OCI-LY7 (cell line): ENCODE measurements at regions not wholly inside any gene's neighbourhood (a gene's known extent, or its start where the extent isn't known, plus 50 kb on each side); places are given as distances from the start of the nearest gene placed in this dataset.

ENCODE experiments used
- BruUV-seq: library from RNA; stranded (reverse); fragments of 400-500 nt; replicated peaks from 2 replicates; lab custom pipeline; 2021; lab: Mats Ljungman, UMichigan
- CTCF ChIA-PET: fragments of 300-600 bp; sonication (Branson Sonifier 250); formaldehyde crosslinking; loops from one replicate; lab custom pipeline; 2022; ENCODE audit warnings: antibody characterized with exemption; ENCODE audit not compliant: unreplicated experiment; lab: Charles Lee
- POLR2A ChIA-PET: fragments of 300-600 bp; sonication (Branson Sonifier 250); formaldehyde crosslinking; loops from one replicate; lab custom pipeline; 2022; ENCODE audit warnings: antibody characterized with exemption; lab: Charles Lee
- DNase-seq: peaks from one replicate; pipeline ENCODE4 v3.0.0-alpha.2; 2015; ENCODE audit warnings: low spot score
- H2AFZ ChIP-seq: fragments of 200-600 bp; sonication (generic), shearing (Covaris generic); 2 replicates; pipeline ENCODE4 v1.6.1; 2014; ENCODE audit warnings: mild to moderate bottlenecking, antibody characterized with exemption, low read length, moderate library complexity
- H3K27ac ChIP-seq: fragments of 200-600 bp; sonication (generic); 2 replicates; pipeline ENCODE4 v1.5.1; 2014; ENCODE audit warnings: mixed run types, low read depth, mild to moderate bottlenecking, moderate library complexity, low read length, inconsistent platforms; ENCODE audit not compliant: poor library complexity, severe bottlenecking
- H3K36me3 ChIP-seq: fragments of 200-600 bp; sonication (generic); 2 replicates; pipeline ENCODE4 v1.6.1; 2014; ENCODE audit warnings: mild to moderate bottlenecking, antibody characterized with exemption, low read length, moderate library complexity, mixed read lengths; ENCODE audit not compliant: insufficient read depth
- H3K4me1 ChIP-seq: fragments of 200-600 bp; sonication (generic); 2 replicates; pipeline ENCODE4 v1.5.1; 2014; ENCODE audit warnings: mild to moderate bottlenecking, low read length; ENCODE audit not compliant: insufficient read depth, poor library complexity, severe bottlenecking
- H3K4me2 ChIP-seq: fragments of 200-600 bp; sonication (generic); 2 replicates; pipeline ENCODE4 v1.6.1; 2014; ENCODE audit warnings: mild to moderate bottlenecking, low read length
- H3K4me3 ChIP-seq: fragments of 200-600 bp; sonication (generic); 2 replicates; pipeline ENCODE4 v1.5.1; 2014; ENCODE audit warnings: mild to moderate bottlenecking, low read depth, low read length; ENCODE audit not compliant: poor library complexity, severe bottlenecking
- H3K79me2 ChIP-seq: fragments of 200-600 bp; sonication (generic); 2 replicates; pipeline ENCODE4 v1.6.1; 2016; ENCODE audit warnings: low read depth, mild to moderate bottlenecking, low read length, moderate library complexity, mixed read lengths; ENCODE audit not compliant: insufficient read depth
- H3K9me2 ChIP-seq: fragments of 200-600 bp; sonication (generic); 2 replicates; pipeline ENCODE4 v1.6.1; 2016; ENCODE audit warnings: mild to moderate bottlenecking, low read length, mixed read lengths; ENCODE audit not compliant: insufficient read depth
- H3K9me3 ChIP-seq: fragments of 200-600 bp; sonication (generic); 2 replicates; pipeline ENCODE4 v1.6.1; 2014; ENCODE audit warnings: mild to moderate bottlenecking, mixed run types, low read length, mixed read lengths
- H4K20me1 ChIP-seq: fragments of 200-600 bp; sonication (generic); 2 replicates; pipeline ENCODE4 v1.6.1; 2014; ENCODE audit warnings: mild to moderate bottlenecking, antibody characterized with exemption, low read length, moderate library complexity, mixed read lengths; ENCODE audit not compliant: insufficient read depth
- CTCF ChIP-seq: fragments of 200-600 bp; sonication (generic); conservative IDR thresholded peaks from 2 replicates; pipeline ENCODE4 v1.5.1; 2014; ENCODE audit warnings: mild to moderate bottlenecking, antibody characterized with exemption, low read length, moderate library complexity, mixed read lengths
- EZH2phosphoT487 ChIP-seq: fragments of 200-600 bp; sonication (generic); IDR thresholded peaks from 2 replicates; pipeline ENCODE4 v1.6.1; 2018; ENCODE audit warnings: low read depth, borderline replicate concordance, mild to moderate bottlenecking, mixed run types, antibody characterized with exemption, low read length, moderate library complexity, mixed read lengths
- intact Hi-C: fragments of 100-400 bp; cut with micrococcal nuclease; formaldehyde crosslinking; loops from one replicate; pipeline ENCODE4 v1.10.0; 2022; ENCODE audit not compliant: unreplicated experiment

- no TSS peak for BruUV-seq
- ChIA-PET POLR2A (interaction anchor here (1.3 kb wide), 1 partner anchor 19 kb away, joined by 4 read pairs; no protein-coding TSS in a partner anchor), CTCF (no interaction called here)
- H3K4me2 ChIP-seq: no peak overlapping the region
- no peak for DNase-seq
- H3K36me3 ChIP-seq: no peaks in the 10 kb centered on the region
- H3K9me3 ChIP-seq: no peaks in the 10 kb centered on the region
- no peaks in the 10 kb centered on the region for H3K79me2 ChIP-seq
- TF ChIP-seq CTCF: no peak
- no peak overlapping the region for H3K27ac ChIP-seq
- H4K20me1 ChIP-seq: no peaks in the 10 kb centered on the region
- intact Hi-C loops: no loop called here
- H3K9me2 ChIP-seq: no peaks in the 10 kb centered on the region
- no peak overlapping the region for H3K4me3 ChIP-seq
- H3K4me1 ChIP-seq: no peaks in the 10 kb centered on the region
- no peak overlapping the region for H2AFZ ChIP-seq
Observed at GRCh38 chr15:94683902-94684301, 452.5 kb downstream of the MCTP2 start.

- intact Hi-C loops: no loop called here
- H3K4me3 ChIP-seq: no peak overlapping the region
- no peaks in the 10 kb centered on the region for H3K9me3 ChIP-seq
- no peaks in the 10 kb centered on the region for H3K36me3 ChIP-seq
- H3K79me2 ChIP-seq: no peaks in the 10 kb centered on the region
- H3K9me2 ChIP-seq: no peaks in the 10 kb centered on the region
- no peak for TF ChIP-seq EZH2phosphoT487
- no peak for TF ChIP-seq CTCF
- CTCF ChIA-PET: no interaction called here
- BruUV-seq: no TSS peak
- no peak overlapping the region for H3K4me2 ChIP-seq
- no peak overlapping the region for H2AFZ ChIP-seq
- H3K4me1 ChIP-seq: no peaks in the 10 kb centered on the region
- DNase-seq: no peak
- H4K20me1 ChIP-seq: no peaks in the 10 kb centered on the region
- H3K27ac ChIP-seq: no peak overlapping the region
- POLR2A ChIA-PET: interaction anchor here (0.6 kb wide), 1 partner anchor 19 kb away, joined by 3 read pairs; no protein-coding TSS in a partner anchor
Observed at GRCh38 chr15:94691169-94691568, 459.8 kb downstream of the MCTP2 start.

GRCh38 chr15:94692710-94693109 is 461.3 kb downstream of the MCTP2 start:
- POLR2A ChIA-PET: no interaction called here
- intact Hi-C loops: no loop called here
- H3K9me2 ChIP-seq: no peaks in the 10 kb centered on the region
- no peak for DNase-seq
- H3K27ac ChIP-seq: no peak overlapping the region
- no peak overlapping the region for H3K4me3 ChIP-seq
- no peaks in the 10 kb centered on the region for H3K4me1 ChIP-seq
- no peaks in the 10 kb centered on the region for H3K36me3 ChIP-seq
- H2AFZ ChIP-seq: no peak overlapping the region
- no TSS peak for BruUV-seq
- H3K9me3 ChIP-seq: no peaks in the 10 kb centered on the region
- TF ChIP-seq CTCF (no peak), EZH2phosphoT487 (no peak)
- H4K20me1 ChIP-seq: no peaks in the 10 kb centered on the region
- CTCF ChIA-PET: no interaction called here
- H3K4me2 ChIP-seq: no peak overlapping the region
- H3K79me2 ChIP-seq: no peaks in the 10 kb centered on the region
